ENCODE measurements at regions not wholly inside any gene's neighbourhood (a gene's known extent, or its start where the extent isn't known, plus 50 kb on each side); places are given as distances from the start of the nearest gene placed in this dataset.

GRCh38 chr4:103365285-103365684 lies 167.1 kb upstream of the CENPE start:
- Histone ChIP-seq H3K27me3 (ENCODE audit: control insufficient read depth in 2 of 2, insufficient read depth in 2 of 2, low read length in 2 of 2) (no peaks in the 10 kb centered on the region), H3K4me2 (replicated peaks; ENCODE audit: extremely low read depth, low read length, poor library complexity, severe bottlenecking) (no peak overlapping the region), H3K9me3 (replicated peaks in 1 of 2; ENCODE audit: control insufficient read depth in 1 of 2, insufficient read depth in 1 of 2, low read length in 2 of 2) (peaks cover 4% of the 10 kb centered on the region in 2 donors), H3K4me3 (replicated peaks in 1 of 3; ENCODE audit: low read depth in 2 of 3, low read length in 3 of 3) (no peak overlapping the region), H2AFZ (ENCODE audit: insufficient read depth, low read depth, low read length, poor library complexity, severe bottlenecking) (no peak overlapping the region), H3K27ac (ENCODE audit: low read depth in 1 of 2, low read length in 2 of 2) (no peak overlapping the region), H3K79me2 (ENCODE audit: insufficient read depth, low read length) (no peaks in the 10 kb centered on the region), H3K4me1 (ENCODE audit: control insufficient read depth in 1 of 2, insufficient read depth in 2 of 2, low read length in 2 of 2) (no peaks in the 10 kb centered on the region), H3K36me3 (replicated peaks in 1 of 2; ENCODE audit: control insufficient read depth in 1 of 2, insufficient read depth in 2 of 2, low read length in 2 of 2) (no peaks in the 10 kb centered on the region), H3K9ac (ENCODE audit: insufficient read depth, low read length, poor library complexity, severe bottlenecking) (no peak overlapping the region), H4K20me1 (ENCODE audit: insufficient read depth, low read length) (no peaks in the 10 kb centered on the region)
- no peak for TF ChIP-seq CTCF (IDR thresholded peaks at IDR 0.05)
- Mint-ChIP-seq H3K27me3 (ENCODE audit: low read depth in 3 of 3) (peaks cover 0 to 2% (median 0%) of the 10 kb centered on the region in 3 donors), H3K4me3 (no peak overlapping the region), H3K4me1 (no peaks in the 10 kb centered on the region), H3K9me3 (peaks cover 0 to 9% (median 6%) of the 10 kb centered on the region in 7 donors), H3K27ac (no peak overlapping the region), H3K36me3 (no peaks in the 10 kb centered on the region)
- WGBS (ENCODE audit: insufficient coverage), result no CpG with 5 or more reads among the region's 2 CpGs
- DNase-seq, result no peak
- intact Hi-C loops (cut with micrococcal nuclease), result no loop called here

- DNase-seq, result no peak
- no peaks in the 10 kb centered on the region for H3K79me2 ChIP-seq (ENCODE audit: insufficient read depth, low read length)
- no peak overlapping the region for H2AFZ ChIP-seq (ENCODE audit: insufficient read depth, low read depth, low read length, poor library complexity, severe bottlenecking)
- Mint-ChIP-seq H3K27ac (no peak overlapping the region), H3K4me1 (no peaks in the 10 kb centered on the region), H3K27me3 (ENCODE audit: low read depth in 3 of 3) (peaks cover 0 to 2% (median 0%) of the 10 kb centered on the region in 3 donors), H3K9me3 (peaks cover 4 to 19% (median 7%) of the 10 kb centered on the region in 7 donors), H3K4me3 (no peak overlapping the region), H3K36me3 (no peaks in the 10 kb centered on the region)
- WGBS (ENCODE audit: insufficient coverage), result 69% methylated on average over 4 of the region's 4 CpGs
- H3K4me1 ChIP-seq (ENCODE audit: control insufficient read depth in 1 of 2, insufficient read depth in 2 of 2, low read length in 2 of 2), result no peaks in the 10 kb centered on the region
- no peak overlapping the region for H3K27ac ChIP-seq (ENCODE audit: low read depth in 1 of 2, low read length in 2 of 2)
- TF ChIP-seq CTCF (IDR thresholded peaks at IDR 0.05), result no peak
- no peak overlapping the region for H3K9ac ChIP-seq (ENCODE audit: insufficient read depth, low read length, poor library complexity, severe bottlenecking)
- H3K9me3 ChIP-seq (replicated peaks in 1 of 2; ENCODE audit: control insufficient read depth in 1 of 2, insufficient read depth in 1 of 2, low read length in 2 of 2), result peaks cover 12 to 16% of the 10 kb centered on the region in 2 donors
- H4K20me1 ChIP-seq (ENCODE audit: insufficient read depth, low read length), result no peaks in the 10 kb centered on the region
- no peak overlapping the region for H3K4me2 ChIP-seq (replicated peaks; ENCODE audit: extremely low read depth, low read length, poor library complexity, severe bottlenecking)
- intact Hi-C loops (cut with micrococcal nuclease), result no loop called here
- H3K4me3 ChIP-seq (replicated peaks in 1 of 3; ENCODE audit: low read depth in 2 of 3, low read length in 3 of 3), result no peak overlapping the region
- no peaks in the 10 kb centered on the region for H3K36me3 ChIP-seq (replicated peaks in 1 of 2; ENCODE audit: control insufficient read depth in 1 of 2, insufficient read depth in 2 of 2, low read length in 2 of 2)
- H3K27me3 ChIP-seq (ENCODE audit: control insufficient read depth in 2 of 2, insufficient read depth in 2 of 2, low read length in 2 of 2), result no peaks in the 10 kb centered on the region
These were observed 165.9 kb upstream of the CENPE start for GRCh38 chr4:103364083-103364482.
